Liver (tissue), 8 donors: ENCODE measurements at regions not wholly inside any gene's neighbourhood (a gene's known extent, or its start where the extent isn't known, plus 50 kb on each side); places are given as distances from the start of the nearest gene placed in this dataset.

Source experiments
- DNase-seq: peaks from one replicate; pipeline ENCODE4 v3.0.0-alpha.2; 2017; ENCODE audit warnings: low spot score
- H3K27ac ChIP-seq, 2 donors: one replicate each; pipeline ENCODE4 v1.7.0; 2013; ENCODE audit warnings: inconsistent platforms in 2 of 2, low read length in 2 of 2, control low read depth in 1 of 2, low read depth in 1 of 2, mild to moderate bottlenecking in 1 of 2
- H3K27me3 ChIP-seq, 4 donors: one replicate each; pipeline versions ENCODE4 v1.6.1 to v1.7.0; 2013; ENCODE audit warnings: low read length in 3 of 4, inconsistent platforms in 1 of 4, mild to moderate bottlenecking in 1 of 4, moderate library complexity in 1 of 4; ENCODE audit not compliant: control insufficient read depth in 4 of 4, insufficient read depth in 4 of 4
- H3K36me3 ChIP-seq, 4 donors: one replicate each; pipeline versions ENCODE4 v1.6.1 to v1.7.0; 2013; ENCODE audit warnings: low read length in 3 of 4, mild to moderate bottlenecking in 3 of 4, low read depth in 1 of 4, moderate library complexity in 1 of 4; ENCODE audit not compliant: control insufficient read depth in 4 of 4, insufficient read depth in 3 of 4
- H3K4me1 ChIP-seq, 4 donors: one replicate each; pipeline versions ENCODE4 v1.6.1 to v1.7.0; 2013; ENCODE audit warnings: low read length in 3 of 4, mild to moderate bottlenecking in 3 of 4, moderate library complexity in 1 of 4; ENCODE audit not compliant: control insufficient read depth in 4 of 4, insufficient read depth in 4 of 4
- H3K4me3 ChIP-seq, 3 donors: one replicate each; pipeline versions ENCODE4 v1.6.1 to v1.7.0; 2013; ENCODE audit warnings: low read length in 3 of 3, control low read depth in 1 of 3, low read depth in 1 of 3, mild to moderate bottlenecking in 1 of 3
- H3K9ac ChIP-seq, 2 donors: one replicate each; pipeline ENCODE4 v1.7.0; 2013; ENCODE audit warnings: low read length in 2 of 2, mild to moderate bottlenecking in 2 of 2, moderate library complexity in 2 of 2, control low read depth in 1 of 2, low read depth in 1 of 2
- H3K9me3 ChIP-seq, 4 donors: one replicate each; pipeline versions ENCODE4 v1.6.1 to v1.7.0; 2013; ENCODE audit warnings: low read length in 3 of 4; ENCODE audit not compliant: control insufficient read depth in 4 of 4
- ATF3 ChIP-seq: IDR thresholded peaks from 2 replicates; pipeline ENCODE4 v1.6.1; 2016; ENCODE audit warnings: antibody characterized with exemption
- EGR1 ChIP-seq, 2 donors: IDR thresholded peaks; 2 replicates each; pipeline ENCODE4 v1.6.1; 2016 to 2018; ENCODE audit warnings: antibody characterized with exemption in 2 of 2, low read depth in 2 of 2
- FOXA1 ChIP-seq: IDR thresholded peaks from 2 replicates; pipeline ENCODE4 v1.6.1; 2016; ENCODE audit warnings: antibody characterized with exemption
- FOXA2 ChIP-seq: IDR thresholded peaks from 2 replicates; pipeline ENCODE4 v1.6.1; 2016; ENCODE audit warnings: antibody characterized with exemption
- GABPA ChIP-seq, 2 donors: IDR thresholded peaks in 1 of 2; conservative IDR thresholded peaks in 1 of 2; 2 replicates each; pipeline ENCODE4 v1.6.1; 2016; ENCODE audit warnings: antibody characterized with exemption in 2 of 2, mild to moderate bottlenecking in 1 of 2, moderate library complexity in 1 of 2
- HNF4A ChIP-seq, 2 donors: conservative IDR thresholded peaks; 2 replicates each; pipeline ENCODE4 v1.6.1; 2016; ENCODE audit warnings: antibody characterized with exemption in 2 of 2, mild to moderate bottlenecking in 2 of 2
- HNF4G ChIP-seq: IDR thresholded peaks from 2 replicates; pipeline ENCODE4 v1.6.1; 2016; ENCODE audit warnings: antibody characterized with exemption
- JUND ChIP-seq, 2 donors: IDR thresholded peaks; 2 replicates each; pipeline ENCODE4 v1.6.1; 2016; ENCODE audit warnings: antibody characterized with exemption in 2 of 2
- NR2F2 ChIP-seq: IDR thresholded peaks from 2 replicates; pipeline ENCODE4 v1.6.1; 2016; ENCODE audit warnings: antibody characterized with exemption
- RAD21 ChIP-seq, 2 donors: IDR thresholded peaks; 2 replicates each; pipeline ENCODE4 v1.6.1; 2016; ENCODE audit warnings: antibody characterized with exemption in 2 of 2, mild to moderate bottlenecking in 2 of 2
- RXRA ChIP-seq, 2 donors: IDR thresholded peaks; 2 replicates each; pipeline ENCODE4 v1.6.1; 2017 to 2018; ENCODE audit warnings: antibody characterized with exemption in 2 of 2, mild to moderate bottlenecking in 1 of 2
- SP1 ChIP-seq: IDR thresholded peaks from 2 replicates; pipeline ENCODE4 v1.6.1; 2018; ENCODE audit warnings: antibody characterized with exemption, mild to moderate bottlenecking
- TAF1 ChIP-seq: conservative IDR thresholded peaks from 2 replicates; pipeline ENCODE4 v1.6.1; 2016; ENCODE audit warnings: antibody characterized with exemption, mild to moderate bottlenecking
- YY1 ChIP-seq: IDR thresholded peaks from 2 replicates; pipeline ENCODE4 v1.6.1; 2016; ENCODE audit warnings: antibody characterized with exemption, mild to moderate bottlenecking
- WGBS: extraction: QIAGEN DNeasy Blood & Tissue Kit; methylation state at CpG from one replicate; pipeline ENCODE4 v1.1.7; 2013; 5-methylcytosine and 5-hydroxymethylcytosine counted together
- TF ChIP-seq, protein P1 (sequence below): IDR thresholded peaks from 2 replicates; pipeline ENCODE4 v1.6.1; 2016; ENCODE audit warnings: antibody characterized with exemption
- TF ChIP-seq, protein P2 (sequence below): fragments of 150-350 bp; IDR thresholded peaks from 2 replicates; pipeline ENCODE4 v1.5.1; 2017; ENCODE audit warnings: improper control_type of control experiment, low read depth, low read length; ENCODE audit not compliant: missing input control
- TF ChIP-seq, protein P3 (sequence below): IDR thresholded peaks from 2 replicates; pipeline ENCODE4 v1.6.1; 2016; ENCODE audit warnings: antibody characterized with exemption, mild to moderate bottlenecking
- donor health status: healthy.
- donor health status: healthy.
- donor health status: healthy.
- donor health status: healthy.
- donor health status: healthy.

DNA sequence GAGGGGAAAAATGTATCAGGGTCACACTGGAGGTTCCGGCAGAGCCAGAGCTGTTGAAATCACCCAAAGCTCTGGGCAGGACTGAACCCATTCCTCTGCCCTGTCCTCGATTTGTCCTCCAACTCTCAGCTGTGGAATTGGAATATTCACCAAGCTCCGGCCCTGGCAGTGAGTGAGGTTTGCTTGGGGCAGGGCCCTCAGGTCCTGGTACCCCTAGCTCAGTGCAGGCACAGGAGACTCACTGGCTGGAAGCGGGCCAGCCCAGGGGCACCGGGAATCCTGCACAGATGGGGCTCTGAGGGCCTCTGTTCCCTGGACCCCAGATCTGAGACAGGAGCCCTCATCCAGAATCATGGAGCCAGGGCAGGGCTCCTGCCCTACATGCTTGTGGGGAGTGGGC, 1322.3 kb downstream of the UQCRFS1 start:
- Histone ChIP-seq H3K4me1 (no peaks in the 10 kb centered on the region), H3K27me3 (no peaks in the 10 kb centered on the region), H3K36me3 (no peaks in the 10 kb centered on the region), H3K27ac (no peak overlapping the region), H3K4me3 (no peak overlapping the region), H3K9me3 (no peaks in the 10 kb centered on the region), H3K9ac (no peak overlapping the region)
- TF ChIP-seq HNF4A (conservative IDR thresholded peaks at IDR 0.05) (no peak), RAD21 (IDR thresholded peaks at IDR 0.05) (no peak), EGR1 (IDR thresholded peaks at IDR 0.05; ENCODE audit: low read depth in 2 of 2) (no peak), ATF3 (no peak), TAF1 (no peak), GABPA (IDR thresholded peaks at IDR 0.05 in 1 of 2, conservative IDR thresholded peaks at IDR 0.05 in 1 of 2) (no peak), SP1 (no peak), JUND (IDR thresholded peaks at IDR 0.05) (no peak), RXRA (IDR thresholded peaks at IDR 0.05) (no peak)
- TF ChIP-seq, protein P1, sequence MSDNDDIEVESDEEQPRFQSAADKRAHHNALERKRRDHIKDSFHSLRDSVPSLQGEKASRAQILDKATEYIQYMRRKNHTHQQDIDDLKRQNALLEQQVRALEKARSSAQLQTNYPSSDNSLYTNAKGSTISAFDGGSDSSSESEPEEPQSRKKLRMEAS = no peak
- TF ChIP-seq, protein P2, sequence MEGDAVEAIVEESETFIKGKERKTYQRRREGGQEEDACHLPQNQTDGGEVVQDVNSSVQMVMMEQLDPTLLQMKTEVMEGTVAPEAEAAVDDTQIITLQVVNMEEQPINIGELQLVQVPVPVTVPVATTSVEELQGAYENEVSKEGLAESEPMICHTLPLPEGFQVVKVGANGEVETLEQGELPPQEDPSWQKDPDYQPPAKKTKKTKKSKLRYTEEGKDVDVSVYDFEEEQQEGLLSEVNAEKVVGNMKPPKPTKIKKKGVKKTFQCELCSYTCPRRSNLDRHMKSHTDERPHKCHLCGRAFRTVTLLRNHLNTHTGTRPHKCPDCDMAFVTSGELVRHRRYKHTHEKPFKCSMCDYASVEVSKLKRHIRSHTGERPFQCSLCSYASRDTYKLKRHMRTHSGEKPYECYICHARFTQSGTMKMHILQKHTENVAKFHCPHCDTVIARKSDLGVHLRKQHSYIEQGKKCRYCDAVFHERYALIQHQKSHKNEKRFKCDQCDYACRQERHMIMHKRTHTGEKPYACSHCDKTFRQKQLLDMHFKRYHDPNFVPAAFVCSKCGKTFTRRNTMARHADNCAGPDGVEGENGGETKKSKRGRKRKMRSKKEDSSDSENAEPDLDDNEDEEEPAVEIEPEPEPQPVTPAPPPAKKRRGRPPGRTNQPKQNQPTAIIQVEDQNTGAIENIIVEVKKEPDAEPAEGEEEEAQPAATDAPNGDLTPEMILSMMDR = no peak
- DNase-seq = no peak
- WGBS = 51% methylated on average over 5 of the region's 5 CpGs

DNA sequence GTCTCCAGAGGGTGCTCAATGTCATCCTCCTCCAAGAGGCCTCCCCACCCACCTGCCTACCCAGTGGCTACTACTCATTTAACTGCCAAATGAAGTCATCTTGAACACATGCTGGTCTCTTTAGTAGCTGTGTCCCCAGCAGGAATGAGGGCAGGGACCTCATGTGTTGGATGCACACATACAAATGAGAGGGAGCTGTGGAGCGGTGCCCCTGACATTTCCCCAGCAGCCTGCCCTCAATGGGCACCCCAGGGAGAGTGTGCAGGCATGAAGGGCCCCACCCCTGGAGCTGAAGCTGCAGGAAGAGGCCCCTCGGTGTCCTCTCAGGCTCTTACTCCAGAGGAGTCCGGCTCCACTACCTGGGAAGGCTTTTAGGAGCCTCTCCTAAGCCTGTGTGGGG, 1322.7 kb downstream of the UQCRFS1 start:
- H3K9ac ChIP-seq = no peak overlapping the region
- H3K27ac ChIP-seq = no peak overlapping the region
- DNase-seq = no peak
- no peaks in the 10 kb centered on the region for H3K36me3 ChIP-seq
- H3K9me3 ChIP-seq = no peaks in the 10 kb centered on the region
- 56% methylated on average over 3 of the region's 3 CpGs for WGBS
- no peak overlapping the region for H3K4me3 ChIP-seq
- H3K4me1 ChIP-seq = no peaks in the 10 kb centered on the region
- TF ChIP-seq TAF1 (no peak), HNF4A (conservative IDR thresholded peaks at IDR 0.05) (no peak)
- H3K27me3 ChIP-seq = no peaks in the 10 kb centered on the region

- WGBS = 89% methylated on average over 3 of the region's 3 CpGs
- Histone ChIP-seq H3K9me3 (no peaks in the 10 kb centered on the region), H3K27ac (no peak overlapping the region), H3K4me1 (no peaks in the 10 kb centered on the region), H3K4me3 (no peak overlapping the region), H3K27me3 (no peaks in the 10 kb centered on the region), H3K36me3 (no peaks in the 10 kb centered on the region), H3K9ac (no peak overlapping the region)
- DNase-seq = no peak
- TF ChIP-seq YY1 (no peak), HNF4A (conservative IDR thresholded peaks at IDR 0.05) (no peak), HNF4G (no peak), NR2F2 (no peak), FOXA1 (no peak), RXRA (IDR thresholded peaks at IDR 0.05) (no peak), EGR1 (IDR thresholded peaks at IDR 0.05; ENCODE audit: low read depth in 2 of 2) (no peak), FOXA2 (no peak), SP1 (no peak), ATF3 (no peak), TAF1 (no peak), GABPA (IDR thresholded peaks at IDR 0.05 in 1 of 2, conservative IDR thresholded peaks at IDR 0.05 in 1 of 2) (no peak), RAD21 (IDR thresholded peaks at IDR 0.05) (no peak), JUND (IDR thresholded peaks at IDR 0.05) (no peak)
- TF ChIP-seq, protein P1 = no peak
- TF ChIP-seq, protein P3, sequence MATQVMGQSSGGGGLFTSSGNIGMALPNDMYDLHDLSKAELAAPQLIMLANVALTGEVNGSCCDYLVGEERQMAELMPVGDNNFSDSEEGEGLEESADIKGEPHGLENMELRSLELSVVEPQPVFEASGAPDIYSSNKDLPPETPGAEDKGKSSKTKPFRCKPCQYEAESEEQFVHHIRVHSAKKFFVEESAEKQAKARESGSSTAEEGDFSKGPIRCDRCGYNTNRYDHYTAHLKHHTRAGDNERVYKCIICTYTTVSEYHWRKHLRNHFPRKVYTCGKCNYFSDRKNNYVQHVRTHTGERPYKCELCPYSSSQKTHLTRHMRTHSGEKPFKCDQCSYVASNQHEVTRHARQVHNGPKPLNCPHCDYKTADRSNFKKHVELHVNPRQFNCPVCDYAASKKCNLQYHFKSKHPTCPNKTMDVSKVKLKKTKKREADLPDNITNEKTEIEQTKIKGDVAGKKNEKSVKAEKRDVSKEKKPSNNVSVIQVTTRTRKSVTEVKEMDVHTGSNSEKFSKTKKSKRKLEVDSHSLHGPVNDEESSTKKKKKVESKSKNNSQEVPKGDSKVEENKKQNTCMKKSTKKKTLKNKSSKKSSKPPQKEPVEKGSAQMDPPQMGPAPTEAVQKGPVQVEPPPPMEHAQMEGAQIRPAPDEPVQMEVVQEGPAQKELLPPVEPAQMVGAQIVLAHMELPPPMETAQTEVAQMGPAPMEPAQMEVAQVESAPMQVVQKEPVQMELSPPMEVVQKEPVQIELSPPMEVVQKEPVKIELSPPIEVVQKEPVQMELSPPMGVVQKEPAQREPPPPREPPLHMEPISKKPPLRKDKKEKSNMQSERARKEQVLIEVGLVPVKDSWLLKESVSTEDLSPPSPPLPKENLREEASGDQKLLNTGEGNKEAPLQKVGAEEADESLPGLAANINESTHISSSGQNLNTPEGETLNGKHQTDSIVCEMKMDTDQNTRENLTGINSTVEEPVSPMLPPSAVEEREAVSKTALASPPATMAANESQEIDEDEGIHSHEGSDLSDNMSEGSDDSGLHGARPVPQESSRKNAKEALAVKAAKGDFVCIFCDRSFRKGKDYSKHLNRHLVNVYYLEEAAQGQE = no peak
- TF ChIP-seq, protein P2 = no peak
Observed at GRCh38 chr19:27889156-27889555, 1323.8 kb downstream of the UQCRFS1 start.
